Neural progenitor cell (in vitro differentiated cells): ENCODE measurements at regions not wholly inside any gene's neighbourhood (a gene's known extent, or its start where the extent isn't known, plus 50 kb on each side); places are given as distances from the start of the nearest gene placed in this dataset.

Experiments
- DNase-seq: peaks from one replicate; pipeline ENCODE4 v3.0.0-alpha.2; 2016; ENCODE audit warnings: low spot score
- H2AFZ ChIP-seq: fragments of 200-600 bp; sonication (generic); replicated peaks from 2 replicates; pipeline ENCODE4 v1.6.1; 2016; ENCODE audit warnings: antibody characterized with exemption
- H3F3A ChIP-seq: fragments of 200-600 bp; sonication (generic); 2 replicates; pipeline ENCODE4 v1.6.1; 2016; ENCODE audit warnings: antibody characterized with exemption, low read depth
- H3K27ac ChIP-seq: fragments of 200-600 bp; sonication (generic); 2 replicates; pipeline ENCODE4 v1.5.1; 2016; ENCODE audit warnings: mild to moderate bottlenecking
- H3K27me3 ChIP-seq: fragments of 200-600 bp; sonication (generic); 2 replicates; pipeline ENCODE4 v1.6.1; 2016; ENCODE audit warnings: mild to moderate bottlenecking, moderate library complexity
- H3K36me3 ChIP-seq: fragments of 200-600 bp; sonication (generic); 2 replicates; pipeline ENCODE4 v1.5.1; 2016
- H3K4me1 ChIP-seq: fragments of 200-600 bp; sonication (generic); 2 replicates; pipeline ENCODE4 v1.6.1; 2016; ENCODE audit warnings: mixed run types
- H3K4me2 ChIP-seq: fragments of 200-600 bp; sonication (generic); 2 replicates; pipeline ENCODE4 v1.6.1; 2016
- H3K4me3 ChIP-seq: fragments of 200-600 bp; sonication (generic); 2 replicates; pipeline ENCODE4 v1.5.1; 2016
- H3K79me2 ChIP-seq: fragments of 200-600 bp; sonication (generic); 2 replicates; pipeline ENCODE4 v1.6.1; 2016; ENCODE audit warnings: low read depth
- H3K9ac ChIP-seq: fragments of 200-600 bp; sonication (generic); 2 replicates; pipeline ENCODE4 v1.6.1; 2016
- H3K9me3 ChIP-seq: fragments of 200-600 bp; sonication (generic); 2 replicates; pipeline ENCODE4 v1.5.1; 2016; ENCODE audit warnings: low read depth
- H4K20me1 ChIP-seq: fragments of 200-600 bp; sonication (generic); 2 replicates; pipeline ENCODE4 v1.6.1; 2016; ENCODE audit warnings: low read depth
- H3K27ac Mint-ChIP-seq: 3 replicates; pipeline ENCODE4 v1.8.0; 2021; ENCODE audit warnings: mixed read lengths
- H3K27me3 Mint-ChIP-seq: 2 replicates; pipeline ENCODE4 v1.8.0; 2022; ENCODE audit warnings: low read depth, mild to moderate bottlenecking, inconsistent platforms, moderate library complexity, mixed read lengths; ENCODE audit not compliant: insufficient read depth
- H3K36me3 Mint-ChIP-seq: 3 replicates; pipeline ENCODE4 v1.8.0; 2021; ENCODE audit warnings: mixed read lengths
- H3K4me1 Mint-ChIP-seq: 3 replicates; pipeline ENCODE4 v1.8.0; 2021; ENCODE audit warnings: mixed read lengths
- H3K4me3 Mint-ChIP-seq: 3 replicates; pipeline ENCODE4 v1.8.0; 2021; ENCODE audit warnings: mild to moderate bottlenecking, moderate library complexity, mixed read lengths
- H3K9me3 Mint-ChIP-seq: 3 replicates; pipeline ENCODE4 v1.8.0; 2020; ENCODE audit warnings: mixed read lengths
- CTCF ChIP-seq: fragments of 200-600 bp; sonication (generic); IDR thresholded peaks from 2 replicates; pipeline ENCODE4 v1.5.1; 2017; ENCODE audit warnings: antibody characterized with exemption, mild to moderate bottlenecking
- EZH2 ChIP-seq: fragments of 200-600 bp; sonication (generic); IDR thresholded peaks from 2 replicates; pipeline ENCODE4 v1.6.1; 2017; ENCODE audit warnings: antibody characterized with exemption, mild to moderate bottlenecking, moderate library complexity
- EZH2phosphoT487 ChIP-seq: fragments of 200-600 bp; sonication (generic); IDR thresholded peaks from 2 replicates; pipeline ENCODE4 v1.6.1; 2017; ENCODE audit warnings: antibody characterized with exemption

- H3F3A ChIP-seq = peaks cover 5% of the 10 kb centered on the region
- H3K9me3 ChIP-seq = no peaks in the 10 kb centered on the region
- H3K4me3 ChIP-seq = no peak overlapping the region
- no peak overlapping the region for H3K9ac ChIP-seq
- no peak overlapping the region for H3K4me2 ChIP-seq
- no peak for DNase-seq
- H2AFZ ChIP-seq = no peak overlapping the region
- no peaks in the 10 kb centered on the region for H3K36me3 ChIP-seq
- H3K4me1 ChIP-seq = no peaks in the 10 kb centered on the region
- no peaks in the 10 kb centered on the region for H4K20me1 ChIP-seq
- H3K27me3 ChIP-seq = no peaks in the 10 kb centered on the region
- Mint-ChIP-seq H3K9me3 (peaks cover 17% of the 10 kb centered on the region), H3K27me3 (no peaks in the 10 kb centered on the region), H3K36me3 (no peaks in the 10 kb centered on the region), H3K4me1 (peaks cover 6% of the 10 kb centered on the region), H3K27ac (no peak overlapping the region), H3K4me3 (no peak overlapping the region)
- H3K27ac ChIP-seq = no peak overlapping the region
- no peaks in the 10 kb centered on the region for H3K79me2 ChIP-seq
- no peak for TF ChIP-seq EZH2
- TF ChIP-seq EZH2phosphoT487 = no peak
- TF ChIP-seq CTCF = no peak
These were observed 56.7 kb upstream of the BICD1 start for GRCh38 chr12:32049956-32050355.

DNA sequence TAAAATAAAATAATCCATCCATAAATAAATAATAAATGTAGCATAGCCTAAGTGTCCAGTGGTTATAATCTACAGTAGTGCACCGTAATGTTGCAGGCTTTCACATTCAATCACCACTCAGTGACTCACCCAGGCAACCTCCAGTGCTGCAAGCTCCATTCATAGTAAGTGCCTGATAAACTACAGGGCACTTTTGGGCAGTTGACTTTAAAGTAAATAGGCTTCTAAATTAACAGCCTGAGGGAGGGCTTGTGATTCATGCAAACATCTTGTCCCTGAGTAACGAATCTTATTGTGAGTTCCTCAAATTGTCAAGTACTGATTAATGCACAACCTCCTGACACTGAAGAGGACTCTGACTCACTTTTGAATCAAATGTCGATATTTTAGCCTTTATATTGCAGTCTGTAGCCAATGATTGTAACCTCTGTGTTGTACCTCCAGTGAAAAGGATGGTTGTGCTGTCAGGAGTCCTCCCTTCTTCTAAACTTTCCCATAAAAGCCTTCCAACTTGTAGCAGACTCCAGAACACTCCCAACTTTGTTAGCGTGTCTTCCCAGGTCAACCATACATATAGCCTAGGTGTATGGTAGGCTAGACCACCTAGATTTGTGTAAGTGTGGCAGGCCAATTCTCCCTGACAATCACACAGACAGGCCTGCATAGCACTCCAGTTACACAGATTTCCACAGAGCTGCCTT is 55.0 kb upstream of the BICD1 start:
- no peak overlapping the region for H3K9ac ChIP-seq
- no peak for DNase-seq
- H3K36me3 Mint-ChIP-seq = no peaks in the 10 kb centered on the region
- no peaks in the 10 kb centered on the region for H3K9me3 ChIP-seq
- no peak overlapping the region for H3K27ac Mint-ChIP-seq
- H3K4me3 Mint-ChIP-seq = no peak overlapping the region
- H3K4me3 ChIP-seq = no peak overlapping the region
- no peaks in the 10 kb centered on the region for H3K79me2 ChIP-seq
- TF ChIP-seq EZH2 (no peak), EZH2phosphoT487 (no peak), CTCF (no peak)
- no peaks in the 10 kb centered on the region for H3K27me3 ChIP-seq
- H3F3A ChIP-seq = peaks cover 5% of the 10 kb centered on the region
- H3K4me2 ChIP-seq = no peak overlapping the region
- H3K9me3 Mint-ChIP-seq = peaks cover 13% of the 10 kb centered on the region
- peaks cover 2% of the 10 kb centered on the region for H3K4me1 Mint-ChIP-seq
- peak overlapping the region; percentile 76 for H2AFZ ChIP-seq
- H4K20me1 ChIP-seq = no peaks in the 10 kb centered on the region
- H3K36me3 ChIP-seq = no peaks in the 10 kb centered on the region
- H3K4me1 ChIP-seq = no peaks in the 10 kb centered on the region
- H3K27ac ChIP-seq = no peak overlapping the region
- H3K27me3 Mint-ChIP-seq = no peaks in the 10 kb centered on the region

DNA sequence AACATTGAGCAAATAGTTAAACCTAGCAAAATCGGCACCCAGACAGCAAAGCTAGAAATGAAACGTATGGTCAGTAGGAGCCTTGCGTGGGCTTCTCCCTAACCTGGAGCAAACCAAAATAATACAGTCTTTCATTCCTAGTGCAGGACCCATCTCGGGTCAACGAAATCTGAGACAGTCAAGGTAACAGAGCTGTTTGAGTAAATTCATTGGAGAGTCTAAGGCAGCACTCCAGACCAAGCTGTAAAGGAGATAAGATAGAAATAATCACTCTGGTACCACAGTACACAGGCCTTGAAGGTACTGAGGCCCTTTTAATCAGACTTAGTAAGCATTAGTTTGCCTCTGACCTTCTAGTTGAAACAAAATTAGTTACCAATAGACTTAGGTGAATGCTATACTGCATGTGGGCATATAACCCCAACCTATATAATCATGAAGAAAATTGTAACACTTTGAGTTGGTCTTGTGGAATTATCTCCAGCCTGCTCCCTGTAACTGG is 54.4 kb upstream of the BICD1 start:
- H3K4me1 Mint-ChIP-seq = peaks cover 2% of the 10 kb centered on the region
- peaks cover 15% of the 10 kb centered on the region for H3K9me3 Mint-ChIP-seq
- H3K79me2 ChIP-seq = no peaks in the 10 kb centered on the region
- H3K4me3 Mint-ChIP-seq = no peak overlapping the region
- H3K36me3 Mint-ChIP-seq = no peaks in the 10 kb centered on the region
- H3K4me3 ChIP-seq = no peak overlapping the region
- no peaks in the 10 kb centered on the region for H3K36me3 ChIP-seq
- peaks cover under 1% of the 10 kb centered on the region for H3K27me3 Mint-ChIP-seq
- no peak for DNase-seq
- no peaks in the 10 kb centered on the region for H3K27me3 ChIP-seq
- H3K9me3 ChIP-seq = no peaks in the 10 kb centered on the region
- H3K4me1 ChIP-seq = no peaks in the 10 kb centered on the region
- H3F3A ChIP-seq = peaks cover 5% of the 10 kb centered on the region
- no peak overlapping the region for H3K4me2 ChIP-seq
- no peak for TF ChIP-seq EZH2
- no peak for TF ChIP-seq CTCF
- no peak for TF ChIP-seq EZH2phosphoT487
- H3K27ac Mint-ChIP-seq = no peak overlapping the region
- no peak overlapping the region for H3K9ac ChIP-seq
- no peak overlapping the region for H3K27ac ChIP-seq
- no peaks in the 10 kb centered on the region for H4K20me1 ChIP-seq
- H2AFZ ChIP-seq = peak overlapping the region; percentile 76
